Kidney epithelial cell (primary cell): ENCODE measurements at regions not wholly inside any gene's neighbourhood (a gene's known extent, or its start where the extent isn't known, plus 50 kb on each side); places are given as distances from the start of the nearest gene placed in this dataset.

Experiments used
- DNase-seq: peaks from one replicate; pipeline ENCODE4 v3.0.0-alpha.2; 2010; ENCODE audit warnings: low read depth
- H3K27me3 ChIP-seq: 2 replicates; pipeline ENCODE4 v1.6.0; 2011; ENCODE audit warnings: low read length; ENCODE audit not compliant: control insufficient read depth, insufficient read depth
- H3K36me3 ChIP-seq: 2 replicates; pipeline ENCODE4 v1.5.1; 2011; ENCODE audit warnings: low read length; ENCODE audit not compliant: control insufficient read depth, insufficient read depth
- H3K4me3 ChIP-seq: 2 replicates; pipeline ENCODE4 v1.5.1; 2011; ENCODE audit warnings: low read depth, mild to moderate bottlenecking, control low read depth, low read length
- CTCF ChIP-seq: IDR thresholded peaks from 2 replicates; pipeline ENCODE4 v1.5.1; 2011; ENCODE audit warnings: mild to moderate bottlenecking, moderate library complexity, low read length, control low read depth, inconsistent platforms; ENCODE audit not compliant: insufficient read depth, poor library complexity, severe bottlenecking

GRCh38 chr1:80448081-80448480 is 1352.7 kb upstream of the ADGRL2 start:
- no peak for DNase-seq
- Histone ChIP-seq H3K27me3 (no peaks in the 10 kb centered on the region), H3K4me3 (no peak overlapping the region), H3K36me3 (no peaks in the 10 kb centered on the region)
- TF ChIP-seq CTCF = no peak

GRCh38 chr1:80447526-80447925 is 1353.2 kb upstream of the ADGRL2 start:
- TF ChIP-seq CTCF = no peak
- Histone ChIP-seq H3K27me3 (no peaks in the 10 kb centered on the region), H3K36me3 (no peaks in the 10 kb centered on the region), H3K4me3 (no peak overlapping the region)
- DNase-seq = no peak

- DNase-seq = peak; percentile 21
- Histone ChIP-seq H3K4me3 (no peak overlapping the region), H3K36me3 (no peaks in the 10 kb centered on the region), H3K27me3 (no peaks in the 10 kb centered on the region)
- TF ChIP-seq CTCF = no peak
Observed at GRCh38 chr1:80445033-80445432, 1355.7 kb upstream of the ADGRL2 start.

- Histone ChIP-seq H3K4me3 (no peak overlapping the region), H3K36me3 (no peaks in the 10 kb centered on the region), H3K27me3 (no peaks in the 10 kb centered on the region)
- TF ChIP-seq CTCF = no peak
- no peak for DNase-seq
Observed at GRCh38 chr1:80444171-80444570, 1356.6 kb upstream of the ADGRL2 start.

GRCh38 chr1:80441664-80442063 is 1359.1 kb upstream of the ADGRL2 start:
- no peak for DNase-seq
- TF ChIP-seq CTCF = no peak
- H3K27me3 ChIP-seq = no peaks in the 10 kb centered on the region
- no peak overlapping the region for H3K4me3 ChIP-seq
- H3K36me3 ChIP-seq = no peaks in the 10 kb centered on the region

GRCh38 chr1:80436851-80437250 is 1363.9 kb upstream of the ADGRL2 start:
- TF ChIP-seq CTCF = no peak

More at GRCh38 chr1:80436851-80437250, 1363.9 kb upstream of the ADGRL2 start:
- DNase-seq = no peak
- Histone ChIP-seq H3K36me3 (no peaks in the 10 kb centered on the region), H3K27me3 (no peaks in the 10 kb centered on the region), H3K4me3 (no peak overlapping the region)
